GM13976 (cell line): ENCODE measurements at regions not wholly inside any gene's neighbourhood (a gene's known extent, or its start where the extent isn't known, plus 50 kb on each side); places are given as distances from the start of the nearest gene placed in this dataset.
A peak's percentile ranks its signal among the peaks of the same experiment; 100 is the strongest.

ENCODE experiments used
- DNase-seq: peaks from one replicate; pipeline ENCODE4 v3.0.0; 2012; ENCODE audit warnings: low spot score
- in situ Hi-C: fragments of 300-500 bp; cut with MboI; formaldehyde crosslinking; loops from one replicate; pipeline ENCODE4 v1.12.0; 2022; ENCODE audit warnings: low sequenced_read_pairs, mixed read lengths, inconsistent platforms; ENCODE audit not compliant: unreplicated experiment
- TF ChIP-seq, protein P1 (sequence below): IDR thresholded peaks from 2 replicates; pipeline ENCODE4 v1.5.1; 2012; ENCODE audit warnings: borderline replicate concordance, mild to moderate bottlenecking; ENCODE audit not compliant: insufficient read depth; ENCODE audit errors: extremely low read depth, missing control alignments, control extremely low read depth

DNA sequence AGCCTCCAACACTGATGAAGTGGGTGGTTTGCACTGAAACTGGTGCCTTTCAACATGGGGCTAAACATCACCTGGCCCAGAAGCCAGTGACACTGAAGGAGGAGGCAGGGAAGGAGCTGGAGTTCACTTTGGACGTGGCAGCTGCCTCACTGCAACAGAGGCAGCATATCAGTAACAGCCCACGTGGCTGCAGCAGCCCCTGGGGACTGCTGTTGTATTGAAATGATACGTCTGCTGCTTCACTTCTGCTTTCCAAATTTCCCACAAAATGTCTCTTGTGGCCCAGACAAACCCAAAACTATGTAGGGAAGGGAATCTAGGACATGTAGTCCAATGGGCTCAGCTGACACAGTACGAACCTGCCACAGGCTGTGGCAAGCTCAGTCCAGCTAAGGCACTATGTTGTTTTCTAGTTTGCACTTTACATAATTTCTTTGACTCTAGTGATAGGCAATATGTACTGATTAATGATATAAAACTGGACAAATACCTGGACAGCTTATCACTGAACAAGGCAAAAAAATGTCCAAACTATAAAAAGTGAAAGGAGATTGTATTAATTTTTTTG, 84.7 kb upstream of the RAPGEF2 start:
- peak; percentile 74 for DNase-seq
- in situ Hi-C loops: no loop called here
- TF ChIP-seq, protein P1, sequence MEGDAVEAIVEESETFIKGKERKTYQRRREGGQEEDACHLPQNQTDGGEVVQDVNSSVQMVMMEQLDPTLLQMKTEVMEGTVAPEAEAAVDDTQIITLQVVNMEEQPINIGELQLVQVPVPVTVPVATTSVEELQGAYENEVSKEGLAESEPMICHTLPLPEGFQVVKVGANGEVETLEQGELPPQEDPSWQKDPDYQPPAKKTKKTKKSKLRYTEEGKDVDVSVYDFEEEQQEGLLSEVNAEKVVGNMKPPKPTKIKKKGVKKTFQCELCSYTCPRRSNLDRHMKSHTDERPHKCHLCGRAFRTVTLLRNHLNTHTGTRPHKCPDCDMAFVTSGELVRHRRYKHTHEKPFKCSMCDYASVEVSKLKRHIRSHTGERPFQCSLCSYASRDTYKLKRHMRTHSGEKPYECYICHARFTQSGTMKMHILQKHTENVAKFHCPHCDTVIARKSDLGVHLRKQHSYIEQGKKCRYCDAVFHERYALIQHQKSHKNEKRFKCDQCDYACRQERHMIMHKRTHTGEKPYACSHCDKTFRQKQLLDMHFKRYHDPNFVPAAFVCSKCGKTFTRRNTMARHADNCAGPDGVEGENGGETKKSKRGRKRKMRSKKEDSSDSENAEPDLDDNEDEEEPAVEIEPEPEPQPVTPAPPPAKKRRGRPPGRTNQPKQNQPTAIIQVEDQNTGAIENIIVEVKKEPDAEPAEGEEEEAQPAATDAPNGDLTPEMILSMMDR: no peak

DNA sequence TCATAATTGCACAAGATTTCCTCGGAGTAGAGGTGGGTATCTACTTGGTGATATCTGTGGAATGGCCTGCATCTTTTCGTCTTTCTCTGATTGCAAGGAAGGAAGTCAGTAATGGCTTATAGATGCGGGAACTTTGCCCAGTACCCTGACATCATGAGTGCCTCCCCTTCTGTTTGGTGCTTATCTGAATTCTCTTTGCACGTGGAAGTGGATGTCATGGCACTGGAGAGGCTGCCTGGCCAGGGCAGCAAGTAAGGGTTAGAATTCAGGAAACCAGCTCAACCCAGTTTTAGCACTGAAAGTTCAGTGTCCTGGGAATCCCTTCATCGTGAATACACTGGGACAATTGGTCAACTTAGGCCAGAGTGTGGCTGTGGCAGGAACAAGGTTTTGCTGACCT, 83.5 kb upstream of the RAPGEF2 start:
- no peak for DNase-seq
- in situ Hi-C loops: no loop called here
- TF ChIP-seq, protein P1: no peak

DNA sequence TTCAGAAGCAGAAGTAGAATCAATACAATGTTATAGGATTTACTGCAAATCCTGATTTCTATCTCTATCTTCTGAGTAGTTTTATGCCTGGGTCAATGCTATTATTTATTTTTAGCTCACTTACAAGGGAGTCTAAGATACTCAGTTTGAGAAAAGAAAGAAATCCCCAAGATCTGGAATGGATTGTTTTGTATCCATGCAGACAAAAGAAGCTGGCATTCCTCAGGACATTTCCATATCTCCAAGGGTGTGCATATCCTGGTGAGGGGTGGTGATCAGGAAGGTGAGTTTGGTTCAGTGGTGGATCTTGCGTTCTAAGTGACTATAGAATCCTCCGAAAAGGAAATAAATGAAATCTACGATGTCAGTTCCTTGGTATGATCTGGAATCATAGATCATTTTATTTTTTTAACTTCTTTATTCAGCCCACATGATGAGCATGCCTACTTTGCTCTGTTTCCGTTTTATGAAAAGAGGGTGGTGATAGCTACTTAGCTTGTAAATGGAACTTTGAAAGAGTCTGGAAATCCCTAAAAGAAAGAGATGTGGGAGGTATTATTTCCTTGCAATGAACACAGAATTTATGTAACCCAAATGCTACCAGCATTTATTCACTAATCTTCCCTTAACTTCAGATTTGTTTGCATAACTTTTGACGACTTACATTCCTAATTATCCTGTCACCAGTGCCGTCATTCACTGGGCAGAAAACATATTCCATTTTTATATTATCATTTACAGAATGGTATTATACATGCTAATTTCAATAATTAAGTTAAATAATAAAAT, 81.1 kb upstream of the RAPGEF2 start:
- in situ Hi-C loops: no loop called here
- DNase-seq: no peak
- TF ChIP-seq, protein P1: no peak

DNA sequence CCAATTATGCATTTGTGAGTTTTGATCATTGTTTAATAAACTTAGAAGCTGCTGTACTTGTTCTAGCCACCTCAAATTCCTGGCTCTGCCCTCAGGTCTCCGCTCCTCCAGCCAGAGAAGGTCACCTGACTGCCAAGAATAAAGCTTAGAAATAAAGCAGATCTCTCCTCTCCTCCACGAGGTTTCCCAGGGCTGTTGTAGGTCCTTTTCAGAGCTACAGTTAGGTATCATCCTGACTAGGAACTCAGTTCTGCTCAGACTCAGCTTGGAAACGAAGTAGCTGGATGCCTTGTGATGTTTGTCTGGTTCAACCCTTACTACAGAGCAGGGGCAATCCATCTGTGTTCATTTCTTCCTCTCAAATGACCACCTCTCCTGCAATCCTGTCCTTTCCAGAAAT, 79.1 kb upstream of the RAPGEF2 start:
- TF ChIP-seq, protein P1: no peak
- in situ Hi-C loops: no loop called here
- no peak for DNase-seq

DNA sequence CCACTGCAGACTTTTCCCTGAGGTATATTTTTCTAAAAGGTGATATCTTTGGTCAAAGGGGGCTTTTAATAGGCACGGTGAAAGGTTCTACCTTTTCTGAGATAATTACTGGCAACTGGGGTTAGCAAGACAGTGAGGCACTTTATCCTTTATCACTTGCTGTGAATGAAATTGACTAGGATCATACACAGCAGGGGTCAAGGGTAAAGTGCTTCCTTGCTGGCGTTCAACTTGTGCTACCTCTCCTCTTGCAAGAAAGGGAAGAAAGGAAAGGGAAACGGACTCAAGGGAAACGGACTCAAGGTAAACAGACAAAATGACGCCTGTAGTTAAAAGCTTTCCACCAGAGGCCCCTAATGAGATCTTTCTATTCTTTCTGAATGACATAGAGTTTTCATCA, 78.6 kb upstream of the RAPGEF2 start:
- in situ Hi-C loops: no loop called here
- DNase-seq: no peak
- TF ChIP-seq, protein P1: no peak

DNA sequence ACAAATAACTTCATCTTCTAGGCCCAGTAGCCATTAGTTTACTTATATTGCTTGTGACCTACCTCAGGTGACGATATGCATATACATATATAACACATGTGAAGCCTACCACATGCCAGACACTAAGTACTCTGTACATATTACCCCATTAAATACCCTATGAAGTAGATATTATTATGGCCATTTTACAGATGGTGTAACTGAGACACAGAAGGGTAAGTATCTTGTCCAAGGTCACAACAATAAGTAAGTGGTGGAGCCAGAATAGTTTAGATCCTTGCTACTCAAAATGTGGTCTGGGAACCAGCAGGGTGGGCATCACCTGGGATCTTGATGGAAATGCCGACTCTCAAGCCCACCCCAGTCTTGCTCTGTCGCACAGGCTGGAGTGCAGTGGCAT, 78.1 kb upstream of the RAPGEF2 start:
- no peak for DNase-seq
- TF ChIP-seq, protein P1: no peak
- in situ Hi-C loops: no loop called here
